ENCODE measurements at regions not wholly inside any gene's neighbourhood (a gene's known extent, or its start where the extent isn't known, plus 50 kb on each side); places are given as distances from the start of the nearest gene placed in this dataset.

- H3K4me3 ChIP-seq (ENCODE audit: low read length): no peak overlapping the region
Observed at GRCh38 chr9:20084125-20084524, 295.3 kb upstream of the SLC24A2 start.

GRCh38 chr9:20083390-20083789, 294.6 kb upstream of the SLC24A2 start:
- Histone ChIP-seq H3K9me3 (ENCODE audit: low read depth, low read length) (no peaks in the 10 kb centered on the region), H3K27me3 (ENCODE audit: insufficient read depth, low read length) (no peaks in the 10 kb centered on the region), H3K4me3 (ENCODE audit: low read length) (no peak overlapping the region), H3K4me1 (ENCODE audit: insufficient read depth, low read length) (no peaks in the 10 kb centered on the region)

More at GRCh38 chr9:20084125-20084524, 295.3 kb upstream of the SLC24A2 start:
- Histone ChIP-seq H3K27me3 (ENCODE audit: insufficient read depth, low read length) (no peaks in the 10 kb centered on the region), H3K4me1 (ENCODE audit: insufficient read depth, low read length) (no peaks in the 10 kb centered on the region), H3K9me3 (ENCODE audit: low read depth, low read length) (no peaks in the 10 kb centered on the region)

- no peaks in the 10 kb centered on the region for H3K4me1 ChIP-seq (ENCODE audit: insufficient read depth, low read length)
- H3K27me3 ChIP-seq (ENCODE audit: insufficient read depth, low read length): no peaks in the 10 kb centered on the region
- no peak overlapping the region for H3K4me3 ChIP-seq (ENCODE audit: low read length)
- no peaks in the 10 kb centered on the region for H3K9me3 ChIP-seq (ENCODE audit: low read depth, low read length)
Observed at GRCh38 chr9:20082831-20083230, 294.0 kb upstream of the SLC24A2 start.

- Histone ChIP-seq H3K4me1 (ENCODE audit: insufficient read depth, low read length) (no peaks in the 10 kb centered on the region), H3K4me3 (ENCODE audit: low read length) (no peak overlapping the region), H3K27me3 (ENCODE audit: insufficient read depth, low read length) (no peaks in the 10 kb centered on the region), H3K9me3 (ENCODE audit: low read depth, low read length) (no peaks in the 10 kb centered on the region)
Observed at GRCh38 chr9:20082406-20082805, 293.6 kb upstream of the SLC24A2 start.

- Histone ChIP-seq H3K27me3 (ENCODE audit: insufficient read depth, low read length) (no peaks in the 10 kb centered on the region), H3K4me3 (ENCODE audit: low read length) (no peak overlapping the region), H3K9me3 (ENCODE audit: low read depth, low read length) (no peaks in the 10 kb centered on the region), H3K4me1 (ENCODE audit: insufficient read depth, low read length) (no peaks in the 10 kb centered on the region)
Observed at GRCh38 chr9:20078246-20078645, 289.4 kb upstream of the SLC24A2 start.

- Histone ChIP-seq H3K9me3 (ENCODE audit: low read depth, low read length) (no peaks in the 10 kb centered on the region), H3K4me1 (ENCODE audit: insufficient read depth, low read length) (no peaks in the 10 kb centered on the region), H3K4me3 (ENCODE audit: low read length) (no peak overlapping the region), H3K27me3 (ENCODE audit: insufficient read depth, low read length) (no peaks in the 10 kb centered on the region)
Observed at GRCh38 chr9:20074291-20074690, 285.5 kb upstream of the SLC24A2 start.

GRCh38 chr9:20070336-20070735, 281.5 kb upstream of the SLC24A2 start:
- no peak overlapping the region for H3K4me3 ChIP-seq (ENCODE audit: low read length)
- H3K9me3 ChIP-seq (ENCODE audit: low read depth, low read length): no peaks in the 10 kb centered on the region
- no peaks in the 10 kb centered on the region for H3K4me1 ChIP-seq (ENCODE audit: insufficient read depth, low read length)
- H3K27me3 ChIP-seq (ENCODE audit: insufficient read depth, low read length): no peaks in the 10 kb centered on the region

- Histone ChIP-seq H3K4me1 (ENCODE audit: insufficient read depth, low read length) (peaks cover 8% of the 10 kb centered on the region), H3K4me3 (ENCODE audit: low read length) (no peak overlapping the region), H3K27me3 (ENCODE audit: insufficient read depth, low read length) (no peaks in the 10 kb centered on the region), H3K9me3 (ENCODE audit: low read depth, low read length) (no peaks in the 10 kb centered on the region)
Observed at GRCh38 chr9:20065796-20066700, 277.2 kb upstream of the SLC24A2 start.

GRCh38 chr9:20065046-20065445, 276.2 kb upstream of the SLC24A2 start:
- H3K4me3 ChIP-seq (ENCODE audit: low read length): no peak overlapping the region
- no peaks in the 10 kb centered on the region for H3K27me3 ChIP-seq (ENCODE audit: insufficient read depth, low read length)
- H3K9me3 ChIP-seq (ENCODE audit: low read depth, low read length): no peaks in the 10 kb centered on the region
- H3K4me1 ChIP-seq (ENCODE audit: insufficient read depth, low read length): peaks cover 8% of the 10 kb centered on the region

GRCh38 chr9:20054734-20055133, 265.9 kb upstream of the SLC24A2 start:
- Histone ChIP-seq H3K4me3 (ENCODE audit: low read length) (no peak overlapping the region), H3K27me3 (ENCODE audit: insufficient read depth, low read length) (no peaks in the 10 kb centered on the region), H3K9me3 (ENCODE audit: low read depth, low read length) (no peaks in the 10 kb centered on the region), H3K4me1 (ENCODE audit: insufficient read depth, low read length) (peaks cover 1% of the 10 kb centered on the region)

- H3K4me1 ChIP-seq (ENCODE audit: insufficient read depth, low read length): peaks cover 3% of the 10 kb centered on the region
- H3K4me3 ChIP-seq (ENCODE audit: low read length): no peak overlapping the region
- no peaks in the 10 kb centered on the region for H3K27me3 ChIP-seq (ENCODE audit: insufficient read depth, low read length)
- no peaks in the 10 kb centered on the region for H3K9me3 ChIP-seq (ENCODE audit: low read depth, low read length)
Observed at GRCh38 chr9:20048985-20049384, 260.1 kb upstream of the SLC24A2 start.

- Histone ChIP-seq H3K9me3 (ENCODE audit: low read depth, low read length) (no peaks in the 10 kb centered on the region), H3K4me1 (ENCODE audit: insufficient read depth, low read length) (peaks cover 3% of the 10 kb centered on the region), H3K4me3 (ENCODE audit: low read length) (no peak overlapping the region), H3K27me3 (ENCODE audit: insufficient read depth, low read length) (no peaks in the 10 kb centered on the region)
Observed at GRCh38 chr9:20048437-20048836, 259.6 kb upstream of the SLC24A2 start.

GRCh38 chr9:20044686-20045085, 255.8 kb upstream of the SLC24A2 start:
- peaks cover 1% of the 10 kb centered on the region for H3K4me1 ChIP-seq (ENCODE audit: insufficient read depth, low read length)
- H3K9me3 ChIP-seq (ENCODE audit: low read depth, low read length): no peaks in the 10 kb centered on the region
- no peak overlapping the region for H3K4me3 ChIP-seq (ENCODE audit: low read length)
- H3K27me3 ChIP-seq (ENCODE audit: insufficient read depth, low read length): no peaks in the 10 kb centered on the region

GRCh38 chr9:20043461-20043860, 254.6 kb upstream of the SLC24A2 start:
- no peak overlapping the region for H3K4me3 ChIP-seq (ENCODE audit: low read length)
- no peaks in the 10 kb centered on the region for H3K27me3 ChIP-seq (ENCODE audit: insufficient read depth, low read length)
- no peaks in the 10 kb centered on the region for H3K4me1 ChIP-seq (ENCODE audit: insufficient read depth, low read length)
- no peaks in the 10 kb centered on the region for H3K9me3 ChIP-seq (ENCODE audit: low read depth, low read length)

- Histone ChIP-seq H3K4me3 (ENCODE audit: low read length) (no peak overlapping the region), H3K27me3 (ENCODE audit: insufficient read depth, low read length) (no peaks in the 10 kb centered on the region), H3K4me1 (ENCODE audit: insufficient read depth, low read length) (no peaks in the 10 kb centered on the region), H3K9me3 (ENCODE audit: low read depth, low read length) (no peaks in the 10 kb centered on the region)
Observed at GRCh38 chr9:20043035-20043434, 254.2 kb upstream of the SLC24A2 start.

- H3K4me3 ChIP-seq (ENCODE audit: low read length): no peak overlapping the region
Observed at GRCh38 chr9:20042128-20042711, 253.4 kb upstream of the SLC24A2 start.

More at GRCh38 chr9:20042128-20042711, 253.4 kb upstream of the SLC24A2 start:
- Histone ChIP-seq H3K4me1 (ENCODE audit: insufficient read depth, low read length) (no peaks in the 10 kb centered on the region), H3K27me3 (ENCODE audit: insufficient read depth, low read length) (no peaks in the 10 kb centered on the region), H3K9me3 (ENCODE audit: low read depth, low read length) (no peaks in the 10 kb centered on the region)

Data from mononuclear cell (primary cell).